ENCODE measurements at regions not wholly inside any gene's neighbourhood (a gene's known extent, or its start where the extent isn't known, plus 50 kb on each side); places are given as distances from the start of the nearest gene placed in this dataset.

- no peaks in the 10 kb centered on the region for H3K9me3 ChIP-seq (ENCODE audit: control insufficient read depth, low read depth, low read length)
- H2BK20ac ChIP-seq (ENCODE audit: low read depth, low read length, poor library complexity, severe bottlenecking) = no peak overlapping the region
- no peaks in the 10 kb centered on the region for H3K79me2 ChIP-seq (ENCODE audit: insufficient read depth, low read length)
- H3K27me3 ChIP-seq (ENCODE audit: insufficient read depth, low read length) = no peaks in the 10 kb centered on the region
- Mint-ChIP-seq H3K9me3 (no peaks in the 10 kb centered on the region), H3K36me3 (ENCODE audit: insufficient read depth in 1 of 3, low read depth in 3 of 3) (no peaks in the 10 kb centered on the region), H3K27me3 (ENCODE audit: low read depth) (no peaks in the 10 kb centered on the region), H3K4me3 (no peak overlapping the region), H3K4me1 (peaks cover 6 to 7% of the 10 kb centered on the region in 2 experiments), H3K27ac (no peak overlapping the region)
- H3T11ph ChIP-seq (ENCODE audit: low read length) = no peak overlapping the region
- no peak overlapping the region for H3K4ac ChIP-seq (ENCODE audit: low read depth, low read length)
- H2BK12ac ChIP-seq (ENCODE audit: insufficient read length, low read depth, low read length) = no peak overlapping the region
- peaks cover 2% of the 10 kb centered on the region; the same call in 1 of the 2 replicates for H3K4me1 ChIP-seq (ENCODE audit: insufficient read depth, low read length)
- H3K4me2 ChIP-seq (ENCODE audit: insufficient read depth, insufficient read length, low read length) = no peak overlapping the region
- TF ChIP-seq, protein P1, sequence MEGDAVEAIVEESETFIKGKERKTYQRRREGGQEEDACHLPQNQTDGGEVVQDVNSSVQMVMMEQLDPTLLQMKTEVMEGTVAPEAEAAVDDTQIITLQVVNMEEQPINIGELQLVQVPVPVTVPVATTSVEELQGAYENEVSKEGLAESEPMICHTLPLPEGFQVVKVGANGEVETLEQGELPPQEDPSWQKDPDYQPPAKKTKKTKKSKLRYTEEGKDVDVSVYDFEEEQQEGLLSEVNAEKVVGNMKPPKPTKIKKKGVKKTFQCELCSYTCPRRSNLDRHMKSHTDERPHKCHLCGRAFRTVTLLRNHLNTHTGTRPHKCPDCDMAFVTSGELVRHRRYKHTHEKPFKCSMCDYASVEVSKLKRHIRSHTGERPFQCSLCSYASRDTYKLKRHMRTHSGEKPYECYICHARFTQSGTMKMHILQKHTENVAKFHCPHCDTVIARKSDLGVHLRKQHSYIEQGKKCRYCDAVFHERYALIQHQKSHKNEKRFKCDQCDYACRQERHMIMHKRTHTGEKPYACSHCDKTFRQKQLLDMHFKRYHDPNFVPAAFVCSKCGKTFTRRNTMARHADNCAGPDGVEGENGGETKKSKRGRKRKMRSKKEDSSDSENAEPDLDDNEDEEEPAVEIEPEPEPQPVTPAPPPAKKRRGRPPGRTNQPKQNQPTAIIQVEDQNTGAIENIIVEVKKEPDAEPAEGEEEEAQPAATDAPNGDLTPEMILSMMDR (conservative IDR thresholded peaks at IDR 0.05) = no peak
- H3K79me1 ChIP-seq (ENCODE audit: insufficient read depth, low read depth, low read length, poor library complexity, severe bottlenecking) = no peaks in the 10 kb centered on the region
- H4K8ac ChIP-seq (replicated peaks; ENCODE audit: insufficient read length, low read depth, low read length) = no peak overlapping the region
- H2AK5ac ChIP-seq (ENCODE audit: insufficient read length, low read length) = no peak overlapping the region
- H3K9ac ChIP-seq (ENCODE audit: extremely low read depth, insufficient read length, low read length) = no peak overlapping the region
- no peak overlapping the region for H2BK15ac ChIP-seq (ENCODE audit: low read depth, low read length)
- no peak for DNase-seq
- no CpG with 5 or more reads among the region's 4 CpGs for WGBS (ENCODE audit: extremely low coverage, insufficient read length, low lambda C conversion rate)
- H4K5ac ChIP-seq (ENCODE audit: insufficient read length, low read depth, low read length) = no peak overlapping the region
- H4K91ac ChIP-seq (ENCODE audit: insufficient read length, low read depth, low read length) = no peak overlapping the region
- no peak overlapping the region for H3K23ac ChIP-seq (ENCODE audit: insufficient read length, low read depth, low read length)
- H2AFZ ChIP-seq (ENCODE audit: low read length) = no peak overlapping the region
- no peaks in the 10 kb centered on the region for H4K20me1 ChIP-seq (ENCODE audit: control insufficient read depth, insufficient read depth, insufficient read length)
- H3K23me2 ChIP-seq (ENCODE audit: insufficient read length, low read depth, low read length, poor library complexity, severe bottlenecking) = no peaks in the 10 kb centered on the region
- H2BK5ac ChIP-seq (ENCODE audit: insufficient read length, low read length) = no peak overlapping the region
- no peak overlapping the region for H3K56ac ChIP-seq (ENCODE audit: insufficient read length, low read depth, low read length)
- H3K27ac ChIP-seq (ENCODE audit: insufficient read length, low read depth, low read length) = no peak overlapping the region
- H3K14ac ChIP-seq (ENCODE audit: insufficient read depth, low read length) = no peak overlapping the region
- H2BK120ac ChIP-seq (ENCODE audit: low read depth, low read length, poor library complexity, severe bottlenecking) = no peak overlapping the region
- H3K18ac ChIP-seq (ENCODE audit: insufficient read length, low read depth, low read length) = no peak overlapping the region
Measured at GRCh38 chr1:238653693-238654321, 732.6 kb upstream of the CHRM3 start.
